Epithelial cell of esophagus (primary cell): ENCODE measurements at regions not wholly inside any gene's neighbourhood (a gene's known extent, or its start where the extent isn't known, plus 50 kb on each side); places are given as distances from the start of the nearest gene placed in this dataset.
"Not testable (repeated sequence)": the region's sequence is repeated elsewhere in the genome, so short reads cannot be mapped to it uniquely, and the experiment has no call there.

Experiments
- DNase-seq: peaks from one replicate; pipeline ENCODE4 v3.0.0; 2010; ENCODE audit warnings: low read depth
- H3K4me3 ChIP-seq: 2 replicates; pipeline ENCODE4 v1.5.1; 2011; ENCODE audit warnings: mild to moderate bottlenecking, low read length, control low read depth
- TF ChIP-seq, protein P1 (sequence below): IDR thresholded peaks from 2 replicates; pipeline ENCODE4 v1.5.1; 2011; ENCODE audit warnings: low read depth, mild to moderate bottlenecking, low read length, control low read depth, inconsistent platforms; ENCODE audit not compliant: insufficient read depth; ENCODE audit errors: missing control alignments

DNA sequence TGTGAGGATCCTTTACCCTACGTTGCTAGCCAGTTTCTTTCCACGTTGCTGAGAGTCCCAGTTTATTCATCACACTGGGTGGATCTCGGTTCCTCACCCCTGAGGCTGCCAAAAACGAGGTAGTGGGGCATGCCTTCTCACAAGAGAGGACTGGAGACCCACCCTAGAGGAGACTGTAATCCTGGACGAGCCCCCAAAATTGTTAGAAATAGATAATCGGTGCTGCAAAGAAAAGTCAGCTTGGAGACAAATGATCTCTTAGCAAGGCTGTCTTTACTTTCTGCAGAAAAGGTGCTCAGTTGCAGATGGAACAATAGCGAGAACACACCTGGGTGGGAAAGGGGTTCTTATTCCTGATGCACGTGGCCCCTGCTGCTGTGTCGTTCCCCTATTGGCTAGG, 101.8 kb downstream of the TMEM167A start:
- TF ChIP-seq, protein P1, sequence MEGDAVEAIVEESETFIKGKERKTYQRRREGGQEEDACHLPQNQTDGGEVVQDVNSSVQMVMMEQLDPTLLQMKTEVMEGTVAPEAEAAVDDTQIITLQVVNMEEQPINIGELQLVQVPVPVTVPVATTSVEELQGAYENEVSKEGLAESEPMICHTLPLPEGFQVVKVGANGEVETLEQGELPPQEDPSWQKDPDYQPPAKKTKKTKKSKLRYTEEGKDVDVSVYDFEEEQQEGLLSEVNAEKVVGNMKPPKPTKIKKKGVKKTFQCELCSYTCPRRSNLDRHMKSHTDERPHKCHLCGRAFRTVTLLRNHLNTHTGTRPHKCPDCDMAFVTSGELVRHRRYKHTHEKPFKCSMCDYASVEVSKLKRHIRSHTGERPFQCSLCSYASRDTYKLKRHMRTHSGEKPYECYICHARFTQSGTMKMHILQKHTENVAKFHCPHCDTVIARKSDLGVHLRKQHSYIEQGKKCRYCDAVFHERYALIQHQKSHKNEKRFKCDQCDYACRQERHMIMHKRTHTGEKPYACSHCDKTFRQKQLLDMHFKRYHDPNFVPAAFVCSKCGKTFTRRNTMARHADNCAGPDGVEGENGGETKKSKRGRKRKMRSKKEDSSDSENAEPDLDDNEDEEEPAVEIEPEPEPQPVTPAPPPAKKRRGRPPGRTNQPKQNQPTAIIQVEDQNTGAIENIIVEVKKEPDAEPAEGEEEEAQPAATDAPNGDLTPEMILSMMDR, result no peak
- no peak for DNase-seq
- no peak overlapping the region for H3K4me3 ChIP-seq

GRCh38 chr5:82974346-82974745, 102.8 kb downstream of the TMEM167A start:
- not testable (repeated sequence) for H3K4me3 ChIP-seq, DNase-seq

DNA sequence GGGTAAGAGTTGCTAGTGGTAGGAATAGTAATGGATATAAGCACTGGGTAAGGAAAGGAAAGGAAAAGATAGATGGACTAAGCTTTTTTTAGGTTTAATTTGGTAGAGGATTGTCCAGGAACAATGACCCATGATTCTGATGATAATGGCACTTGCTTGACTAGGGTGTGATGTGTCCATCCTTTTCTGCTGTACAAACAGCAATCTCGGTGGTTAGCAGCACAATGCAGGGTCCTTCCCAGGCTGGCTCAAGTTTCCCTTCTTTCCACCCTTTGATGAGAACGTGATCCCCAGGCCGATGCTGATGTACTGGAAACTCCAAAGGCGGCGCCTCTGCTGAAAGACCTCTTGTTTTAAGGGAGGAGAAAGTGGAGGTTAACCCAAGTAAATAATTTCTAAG, 105.3 kb downstream of the TMEM167A start:
- no peak for DNase-seq
- no peak overlapping the region for H3K4me3 ChIP-seq
- TF ChIP-seq, protein P1, result no peak

DNA sequence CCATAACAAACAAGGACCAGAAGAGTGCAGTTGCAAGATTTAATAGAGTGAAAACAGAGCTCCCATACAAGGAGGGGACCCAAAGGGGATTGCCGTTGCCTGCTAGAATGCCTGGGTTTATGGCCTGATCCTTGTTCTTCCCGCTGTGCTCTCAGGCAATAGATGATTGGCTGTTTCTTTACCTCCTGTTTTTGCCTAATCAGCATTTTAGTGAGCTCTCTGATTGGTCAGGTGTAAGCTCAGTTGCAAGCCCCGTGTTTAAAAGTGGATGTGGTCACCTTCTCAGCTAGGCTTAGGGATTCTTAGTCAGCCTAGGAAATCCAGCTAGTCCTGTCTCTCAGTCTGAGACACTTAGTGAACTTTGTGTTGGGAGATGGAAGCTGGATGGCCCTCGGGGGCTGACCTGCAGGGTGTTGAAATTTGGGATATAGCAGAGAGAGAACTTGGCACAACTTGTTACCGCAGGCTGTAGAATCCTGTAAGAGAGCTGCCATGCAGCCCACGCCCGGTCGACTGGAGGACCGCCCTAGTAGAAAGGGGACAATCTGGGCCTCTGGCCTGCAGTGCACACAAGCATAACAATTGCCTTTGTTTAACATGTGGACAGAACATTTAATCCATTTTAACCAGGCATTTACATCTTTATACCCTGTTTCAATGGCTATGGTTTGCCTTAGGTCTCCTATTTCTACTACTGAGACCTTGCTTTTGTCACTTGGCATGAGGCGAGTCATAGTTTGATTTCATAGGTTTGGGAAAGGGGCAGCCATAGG, 106.0 kb downstream of the TMEM167A start:
- H3K4me3 ChIP-seq, DNase-seq: not testable (repeated sequence)

- H3K4me3 ChIP-seq, result not testable (repeated sequence)
- DNase-seq, result peak; percentile 92
Observed at GRCh38 chr5:82969221-82969976, 107.8 kb downstream of the TMEM167A start.

DNA sequence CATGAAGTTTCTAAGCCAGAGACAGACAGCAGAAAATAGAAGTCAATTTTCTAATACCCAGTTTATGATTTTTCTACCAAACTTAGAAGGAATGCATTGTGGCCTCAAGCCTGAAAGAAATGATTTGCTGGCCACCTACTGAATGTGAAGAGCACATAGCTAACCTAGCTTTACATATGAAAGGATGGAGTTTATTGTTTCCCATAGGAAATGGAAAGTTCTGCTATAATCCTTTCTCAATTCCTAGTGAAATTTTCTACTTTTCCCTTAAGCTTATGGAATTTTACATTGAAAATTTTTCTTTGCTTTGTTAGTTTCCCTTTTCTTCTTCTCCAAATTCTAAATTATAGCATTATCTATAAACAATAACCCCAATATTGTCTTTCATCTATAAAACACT, 110.1 kb downstream of the TMEM167A start:
- DNase-seq, result no peak
- TF ChIP-seq, protein P1, result no peak

GRCh38 chr5:82959466-82959865, 117.7 kb downstream of the TMEM167A start:
- no peak overlapping the region for H3K4me3 ChIP-seq
- DNase-seq, result no peak
- TF ChIP-seq, protein P1, result no peak

More for the DNA sequence above, 110.1 kb downstream of the TMEM167A start:
- no peak overlapping the region for H3K4me3 ChIP-seq

DNA sequence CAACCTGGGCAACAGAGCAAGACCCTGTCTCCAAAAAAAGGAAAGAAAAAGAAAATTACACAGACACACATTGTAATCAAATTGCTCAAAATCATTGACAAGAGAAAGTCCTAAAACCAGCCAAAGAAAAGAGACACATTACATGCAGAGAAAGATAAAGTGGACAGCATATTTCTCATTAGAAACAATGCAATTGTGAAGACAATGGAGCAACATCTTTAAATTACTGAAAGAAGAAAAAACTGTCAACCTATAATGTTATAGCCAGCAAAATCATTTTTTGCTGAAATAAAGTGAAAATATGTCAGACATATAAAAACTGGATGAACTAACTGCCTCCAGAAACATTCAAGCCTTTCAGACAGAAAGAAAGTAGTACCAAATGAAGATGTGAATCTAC, 120.6 kb downstream of the TMEM167A start:
- H3K4me3 ChIP-seq, result no peak overlapping the region
- TF ChIP-seq, protein P1, result no peak
- no peak for DNase-seq
